Smooth muscle cell (in vitro differentiated cells): ENCODE measurements at regions not wholly inside any gene's neighbourhood (a gene's known extent, or its start where the extent isn't known, plus 50 kb on each side); places are given as distances from the start of the nearest gene placed in this dataset.

Source experiments
- DNase-seq: peaks from one replicate; lab custom pipeline; 2025; ENCODE audit not compliant: unreplicated experiment; lab: John Stamatoyannopoulos, UW
- H2AFZ ChIP-seq: fragments of 200-600 bp; sonication (generic); 2 replicates; pipeline ENCODE4 v1.6.0; 2016; ENCODE audit warnings: antibody characterized with exemption, low read depth, mild to moderate bottlenecking
- H3F3A ChIP-seq: fragments of 200-600 bp; sonication (generic); 2 replicates; pipeline ENCODE4 v1.6.0; 2017; ENCODE audit warnings: antibody characterized with exemption, low read depth
- H3K27ac ChIP-seq: fragments of 200-600 bp; sonication (generic); 2 replicates; pipeline ENCODE4 v1.5.1; 2016; ENCODE audit warnings: low read depth, mild to moderate bottlenecking
- H3K27me3 ChIP-seq: fragments of 200-600 bp; sonication (generic); 2 replicates; pipeline ENCODE4 v1.6.1; 2016; ENCODE audit warnings: low read depth, mild to moderate bottlenecking
- H3K36me3 ChIP-seq: fragments of 200-600 bp; sonication (generic); 2 replicates; pipeline ENCODE4 v1.5.1; 2016; ENCODE audit warnings: low read depth
- H3K4me1 ChIP-seq: fragments of 200-600 bp; sonication (generic); 2 replicates; pipeline ENCODE4 v1.5.1; 2016; ENCODE audit warnings: low read depth
- H3K4me2 ChIP-seq: fragments of 200-600 bp; sonication (generic); 2 replicates; pipeline ENCODE4 v1.6.0; 2016; ENCODE audit warnings: mild to moderate bottlenecking
- H3K4me3 ChIP-seq: fragments of 200-600 bp; sonication (generic); 2 replicates; pipeline ENCODE4 v1.5.1; 2016; ENCODE audit warnings: mild to moderate bottlenecking
- H3K79me2 ChIP-seq: fragments of 200-600 bp; sonication (generic); 2 replicates; pipeline ENCODE4 v1.6.0; 2016; ENCODE audit warnings: low read depth, mild to moderate bottlenecking
- H3K9ac ChIP-seq: fragments of 200-600 bp; sonication (generic); 2 replicates; pipeline ENCODE4 v1.6.0; 2016; ENCODE audit warnings: low read depth
- H3K9me3 ChIP-seq: fragments of 200-600 bp; sonication (generic); replicated peaks from 2 replicates; pipeline ENCODE4 v1.5.1; 2016; ENCODE audit warnings: low read depth
- H4K20me1 ChIP-seq: fragments of 200-600 bp; sonication (generic); 2 replicates; pipeline ENCODE4 v1.6.0; 2016; ENCODE audit warnings: low read depth
- WGBS: methylation state at CpG from one replicate; pipeline ENCODE4 v1.1.7; 2016; ENCODE audit warnings: low lambda C conversion rate; 5-methylcytosine and 5-hydroxymethylcytosine counted together
- TF ChIP-seq, protein P1 (sequence below): fragments of 200-600 bp; sonication (generic); IDR thresholded peaks from 2 replicates; pipeline ENCODE4 v1.5.1; 2017; ENCODE audit warnings: borderline replicate concordance, mild to moderate bottlenecking, antibody characterized with exemption; ENCODE audit not compliant: insufficient read depth, poor library complexity, severe bottlenecking

DNA sequence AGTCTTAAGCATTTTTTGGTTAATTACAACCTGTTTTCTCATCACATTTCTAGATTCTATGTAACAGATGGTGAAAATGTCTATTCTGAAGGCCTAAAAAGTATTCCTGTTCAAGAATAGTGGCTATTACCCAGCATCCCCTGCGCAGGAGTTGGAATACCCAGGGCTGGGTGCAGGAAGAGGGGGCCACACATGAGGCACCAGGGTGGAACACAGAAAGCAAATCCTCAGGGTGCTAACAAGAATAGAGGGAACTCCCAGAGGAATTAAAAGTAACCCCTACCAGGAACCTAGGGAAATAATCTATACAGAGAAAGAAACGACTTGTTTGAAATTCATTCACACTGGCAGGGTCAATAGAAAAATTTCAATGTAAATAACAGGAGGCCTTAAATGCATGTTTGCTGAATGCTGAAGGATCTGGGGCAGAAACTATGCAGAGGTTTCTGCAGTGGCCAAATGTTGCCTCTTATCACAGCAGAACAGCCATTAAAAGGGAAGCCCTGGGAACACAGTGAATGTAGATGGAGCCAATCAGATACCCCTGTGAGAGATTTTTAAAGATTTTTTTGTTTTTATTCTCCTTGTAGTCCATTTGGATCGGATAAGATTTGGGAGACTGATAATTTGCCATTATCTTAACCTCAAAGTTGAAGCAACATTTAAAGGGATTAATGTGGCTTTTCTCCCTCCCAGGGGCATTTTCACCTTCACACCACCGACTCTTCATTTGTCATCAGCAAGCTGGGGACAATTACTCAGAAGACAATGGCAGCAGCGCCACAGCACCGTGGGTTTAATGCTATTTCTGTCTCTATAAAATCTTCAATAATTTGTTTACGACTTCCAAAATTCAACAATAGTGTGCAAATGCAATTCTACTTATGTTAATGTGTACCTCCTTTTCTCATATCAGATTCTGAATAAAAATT lies 196.0 kb upstream of the PSMD7 start:
- H3F3A ChIP-seq = no peaks in the 10 kb centered on the region
- TF ChIP-seq, protein P1, sequence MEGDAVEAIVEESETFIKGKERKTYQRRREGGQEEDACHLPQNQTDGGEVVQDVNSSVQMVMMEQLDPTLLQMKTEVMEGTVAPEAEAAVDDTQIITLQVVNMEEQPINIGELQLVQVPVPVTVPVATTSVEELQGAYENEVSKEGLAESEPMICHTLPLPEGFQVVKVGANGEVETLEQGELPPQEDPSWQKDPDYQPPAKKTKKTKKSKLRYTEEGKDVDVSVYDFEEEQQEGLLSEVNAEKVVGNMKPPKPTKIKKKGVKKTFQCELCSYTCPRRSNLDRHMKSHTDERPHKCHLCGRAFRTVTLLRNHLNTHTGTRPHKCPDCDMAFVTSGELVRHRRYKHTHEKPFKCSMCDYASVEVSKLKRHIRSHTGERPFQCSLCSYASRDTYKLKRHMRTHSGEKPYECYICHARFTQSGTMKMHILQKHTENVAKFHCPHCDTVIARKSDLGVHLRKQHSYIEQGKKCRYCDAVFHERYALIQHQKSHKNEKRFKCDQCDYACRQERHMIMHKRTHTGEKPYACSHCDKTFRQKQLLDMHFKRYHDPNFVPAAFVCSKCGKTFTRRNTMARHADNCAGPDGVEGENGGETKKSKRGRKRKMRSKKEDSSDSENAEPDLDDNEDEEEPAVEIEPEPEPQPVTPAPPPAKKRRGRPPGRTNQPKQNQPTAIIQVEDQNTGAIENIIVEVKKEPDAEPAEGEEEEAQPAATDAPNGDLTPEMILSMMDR = no peak
- H3K4me1 ChIP-seq = peaks cover 22% of the 10 kb centered on the region
- no peaks in the 10 kb centered on the region for H4K20me1 ChIP-seq
- DNase-seq = no peak
- H3K36me3 ChIP-seq = no peaks in the 10 kb centered on the region
- no peak overlapping the region for H3K4me3 ChIP-seq
- no peak overlapping the region for H3K4me2 ChIP-seq
- WGBS = 21% methylated on average over 7 of the region's 7 CpGs
- no peaks in the 10 kb centered on the region for H3K9me3 ChIP-seq
- no peaks in the 10 kb centered on the region for H3K79me2 ChIP-seq
- no peak overlapping the region for H3K27ac ChIP-seq
- H3K9ac ChIP-seq = no peak overlapping the region
- H2AFZ ChIP-seq = no peak overlapping the region
- peaks cover 24% of the 10 kb centered on the region for H3K27me3 ChIP-seq

DNA sequence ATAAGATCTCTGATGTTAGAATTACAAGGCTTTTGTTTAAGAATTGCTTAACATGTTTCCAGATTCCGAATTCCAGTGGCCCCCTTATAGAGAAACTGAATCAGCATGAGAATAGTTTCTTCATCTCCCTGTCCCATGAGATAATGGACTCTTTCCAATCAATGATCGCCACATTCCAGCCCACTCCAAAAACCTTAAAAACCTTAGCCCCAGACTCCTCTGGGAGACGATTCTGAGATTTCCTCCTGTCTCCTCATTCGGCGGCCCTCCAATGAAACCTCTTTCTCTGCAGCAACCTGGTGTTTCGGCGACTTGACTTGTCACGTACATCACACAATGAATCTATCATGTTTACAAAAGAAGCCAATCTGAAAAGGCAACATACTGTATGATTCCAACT lies 197.1 kb upstream of the PSMD7 start:
- Histone ChIP-seq H3K9ac (no peak overlapping the region), H2AFZ (no peak overlapping the region), H3K79me2 (no peaks in the 10 kb centered on the region), H3K27me3 (peaks cover 24% of the 10 kb centered on the region), H3K9me3 (no peaks in the 10 kb centered on the region), H3K4me2 (no peak overlapping the region), H3K4me1 (peaks cover 22% of the 10 kb centered on the region), H3K27ac (no peak overlapping the region), H4K20me1 (no peaks in the 10 kb centered on the region), H3K36me3 (no peaks in the 10 kb centered on the region), H3F3A (no peaks in the 10 kb centered on the region), H3K4me3 (no peak overlapping the region)
- no peak for DNase-seq
- WGBS = 85% methylated on average over 8 of the region's 8 CpGs
- TF ChIP-seq, protein P1 = no peak

DNA sequence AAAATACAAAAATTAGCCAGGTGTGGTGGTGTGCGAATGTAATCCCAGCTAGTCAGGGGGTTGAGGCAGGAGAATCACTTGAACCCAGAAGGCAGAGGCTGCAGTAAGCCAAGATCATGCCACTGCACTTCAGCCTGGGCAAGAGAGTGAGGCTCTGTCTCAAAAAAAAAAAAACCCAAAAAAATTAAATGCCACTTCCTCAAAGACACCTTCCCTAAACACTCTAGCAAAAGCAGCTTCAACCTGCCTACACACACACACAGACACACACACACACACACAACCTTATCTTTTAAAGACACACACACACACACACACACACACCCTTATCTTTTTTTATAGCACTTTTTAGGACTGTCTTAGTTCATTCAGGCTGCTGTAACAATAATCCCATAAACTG lies 201.7 kb upstream of the PSMD7 start:
- no peak for DNase-seq
- Histone ChIP-seq H3F3A (no peaks in the 10 kb centered on the region), H3K4me2 (no peak overlapping the region), H3K79me2 (no peaks in the 10 kb centered on the region), H3K4me3 (no peak overlapping the region), H4K20me1 (no peaks in the 10 kb centered on the region), H3K27me3 (no peaks in the 10 kb centered on the region), H3K9me3 (no peaks in the 10 kb centered on the region), H3K27ac (no peak overlapping the region), H3K36me3 (no peaks in the 10 kb centered on the region), H3K4me1 (peaks cover 7% of the 10 kb centered on the region), H2AFZ (no peak overlapping the region), H3K9ac (no peak overlapping the region)
- TF ChIP-seq, protein P1 = no peak
- WGBS = 100% methylated on average over 1 of the region's 1 CpG

DNA sequence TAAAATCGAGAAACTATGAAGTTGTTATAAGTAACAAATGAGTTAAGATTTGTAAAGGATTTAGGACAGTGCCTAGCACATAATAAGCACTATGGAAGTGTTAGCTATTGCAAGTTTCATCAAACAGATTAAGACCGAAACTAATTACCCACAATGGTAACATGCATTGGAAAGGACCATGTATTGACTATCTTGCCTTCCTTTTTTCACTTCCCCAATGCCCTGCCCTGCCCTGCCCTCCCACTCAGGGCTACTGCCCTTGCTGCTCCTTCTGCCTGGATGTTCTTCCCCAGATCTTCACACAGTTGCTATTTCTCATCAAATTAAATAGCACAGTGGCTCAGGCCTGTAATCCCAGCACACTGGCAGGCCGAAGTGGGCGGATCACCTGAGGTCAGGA lies 202.1 kb upstream of the PSMD7 start:
- Histone ChIP-seq H3K36me3 (no peaks in the 10 kb centered on the region), H3K9ac (no peak overlapping the region), H3K4me3 (no peak overlapping the region), H4K20me1 (no peaks in the 10 kb centered on the region), H3K27me3 (no peaks in the 10 kb centered on the region), H3F3A (no peaks in the 10 kb centered on the region), H3K9me3 (no peaks in the 10 kb centered on the region), H3K27ac (no peak overlapping the region), H2AFZ (no peak overlapping the region), H3K4me1 (peaks cover 6% of the 10 kb centered on the region), H3K4me2 (no peak overlapping the region), H3K79me2 (no peaks in the 10 kb centered on the region)
- TF ChIP-seq, protein P1 = no peak
- DNase-seq = no peak
- WGBS = 93% methylated on average over 4 of the region's 4 CpGs
